Heart left ventricle (tissue), 13 donors: ENCODE measurements at regions not wholly inside any gene's neighbourhood (a gene's known extent, or its start where the extent isn't known, plus 50 kb on each side); places are given as distances from the start of the nearest gene placed in this dataset.

Source experiments
- POLR2A ChIP-seq, 2 donors: fragments of 450-650 bp; IDR thresholded peaks; one replicate each; pipeline ENCODE4 v1.6.1; 2017; ENCODE audit warnings: antibody characterized with exemption in 2 of 2, mild to moderate bottlenecking in 2 of 2, moderate library complexity in 2 of 2
- TF ChIP-seq, protein P1 (sequence below), 12 donors: fragments of 200-600 bp; sonication (generic) in 4 of 12; IDR thresholded peaks; one replicate each; pipeline versions ENCODE4 v1.5.0 to v1.8.0; 2018 to 2022; ENCODE audit warnings: antibody characterized with exemption in 12 of 12, mild to moderate bottlenecking in 5 of 12
- donor health status: ischemic (EF 13 %, LVEDD 7.1; RV severe dilation, severe dysfunction).
- donor health status: DM: no; HTN: yes; CAD: no.
- donor health status: DM: no; HTN: no; CAD: no.
- donor health status: ischemic (EF 25% LVEDD 6.9; RV normal size, moderate dysfunction).
- donor health status: ischemic (EF 25% LVEDD 5.7; RV mildly dilated, moderate dysfunction).
- donor health status: ischemic (EF 35%, LVEDD 5.7; RV mildly dilated, moderate dysfunction).
- donor health status: nonischemic (EF 11% LVEDD 7.7; RV severe dilation, severe dysfunction).
- donor health status: DM: yes; HTN: yes; CAD: no.
- donor health status: PGD.
- donor health status: ischemic (EF 29% LVEDD 5.4; RV normal size, mild dysfunction).
- donor health status: nonischemic (EF 23%, LVEDD 6.1; RV moderate dilation, normal function).

DNA sequence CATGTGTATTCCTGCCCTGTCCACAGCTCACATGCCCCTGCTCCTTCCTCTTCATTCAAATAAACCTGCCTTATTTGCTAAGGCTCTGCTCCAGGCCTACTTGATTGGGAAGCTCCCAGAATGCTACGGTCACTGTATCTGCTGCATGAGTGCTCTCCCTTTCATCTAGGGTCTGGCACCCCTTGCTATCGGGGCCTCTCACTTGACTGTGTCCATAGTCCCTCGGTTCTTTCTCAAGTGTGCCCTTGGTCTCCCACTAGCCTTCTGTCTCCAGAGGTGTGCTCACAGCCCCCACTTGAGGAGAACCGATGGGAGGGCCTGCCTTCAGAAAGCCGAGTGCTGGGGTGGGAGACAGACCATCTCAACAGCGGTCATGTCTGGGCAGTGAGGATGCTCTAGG is 57.4 kb upstream of the NMNAT3 start:
- TF ChIP-seq, protein P1, sequence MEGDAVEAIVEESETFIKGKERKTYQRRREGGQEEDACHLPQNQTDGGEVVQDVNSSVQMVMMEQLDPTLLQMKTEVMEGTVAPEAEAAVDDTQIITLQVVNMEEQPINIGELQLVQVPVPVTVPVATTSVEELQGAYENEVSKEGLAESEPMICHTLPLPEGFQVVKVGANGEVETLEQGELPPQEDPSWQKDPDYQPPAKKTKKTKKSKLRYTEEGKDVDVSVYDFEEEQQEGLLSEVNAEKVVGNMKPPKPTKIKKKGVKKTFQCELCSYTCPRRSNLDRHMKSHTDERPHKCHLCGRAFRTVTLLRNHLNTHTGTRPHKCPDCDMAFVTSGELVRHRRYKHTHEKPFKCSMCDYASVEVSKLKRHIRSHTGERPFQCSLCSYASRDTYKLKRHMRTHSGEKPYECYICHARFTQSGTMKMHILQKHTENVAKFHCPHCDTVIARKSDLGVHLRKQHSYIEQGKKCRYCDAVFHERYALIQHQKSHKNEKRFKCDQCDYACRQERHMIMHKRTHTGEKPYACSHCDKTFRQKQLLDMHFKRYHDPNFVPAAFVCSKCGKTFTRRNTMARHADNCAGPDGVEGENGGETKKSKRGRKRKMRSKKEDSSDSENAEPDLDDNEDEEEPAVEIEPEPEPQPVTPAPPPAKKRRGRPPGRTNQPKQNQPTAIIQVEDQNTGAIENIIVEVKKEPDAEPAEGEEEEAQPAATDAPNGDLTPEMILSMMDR (IDR thresholded peaks at IDR 0.05) = no peak
- TF ChIP-seq POLR2A (IDR thresholded peaks at IDR 0.05) = no peak
